ENCODE measurements at regions not wholly inside any gene's neighbourhood (a gene's known extent, or its start where the extent isn't known, plus 50 kb on each side); places are given as distances from the start of the nearest gene placed in this dataset.
A peak's percentile ranks its signal among the peaks of the same experiment; 100 is the strongest.

DNA sequence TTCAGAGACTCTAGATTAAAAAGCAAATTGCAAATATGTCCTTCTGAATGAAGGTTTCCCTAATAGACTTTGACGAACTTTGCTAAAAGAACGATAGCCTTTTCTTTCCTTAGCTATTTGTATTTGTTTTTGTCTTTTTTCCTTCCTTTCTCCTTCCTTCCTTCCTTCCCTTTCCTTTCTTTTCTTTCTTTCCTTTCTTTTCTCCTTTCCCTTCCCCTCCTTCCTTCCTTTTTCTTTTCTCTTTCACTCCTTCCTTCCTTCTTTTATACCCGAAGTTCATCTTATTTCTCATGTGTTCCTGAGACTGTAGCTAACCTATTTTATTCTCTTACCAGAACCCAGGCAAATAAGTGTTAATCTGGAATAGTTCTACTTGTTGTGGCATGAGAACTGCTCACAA is 381.2 kb upstream of the RUNX1 start:
- Histone ChIP-seq H3K27ac (peak overlapping the region in 1 of 10 donors; percentile 41), H3K4me1 (peaks cover 0 to 32% (median 8%) of the 10 kb centered on the region in 9 donors), H3K27me3 (peaks cover 0 to 36% (median 12%) of the 10 kb centered on the region in 7 donors), H3K9me3 (peaks cover 0 to 41% (median 13%) of the 10 kb centered on the region in 11 donors), H3K4me3 (no peak overlapping the region), H3K36me3 (no peaks in the 10 kb centered on the region)
- intact Hi-C loops (cut with DNase I): no loop called here
- ATAC-seq: no peak
- no peak for DNase-seq
- TF ChIP-seq CTCF (IDR thresholded peaks at IDR 0.05): no peak
- 91 to 96% methylated on average over 3 of the region's 3 CpGs for WGBS, 2 donors

GRCh38 chr21:35428937-35429336 is 379.8 kb upstream of the RUNX1 start:
- H3K9me3 ChIP-seq: peaks cover 0 to 28% (median 8%) of the 10 kb centered on the region in 11 donors
- peaks cover 0 to 36% (median 15%) of the 10 kb centered on the region in 7 donors for H3K27me3 ChIP-seq
- ATAC-seq (peak in 6 of 8 donors; percentile 16 to 73 (median 62)), DNase-seq (no peak)
- H3K4me1 ChIP-seq: peaks cover 0 to 32% (median 8%) of the 10 kb centered on the region in 9 donors
- H3K4me3 ChIP-seq: no peak overlapping the region
- H3K36me3 ChIP-seq: no peaks in the 10 kb centered on the region
- intact Hi-C loops (cut with DNase I): no loop called here
- TF ChIP-seq CTCF (IDR thresholded peaks at IDR 0.05): no peak
- H3K27ac ChIP-seq: peak overlapping the region in 8 of 10 donors; percentile 29 to 84 (median 66)

GRCh38 chr21:35428489-35428888 is 379.4 kb upstream of the RUNX1 start:
- DNase-seq: peak; percentile 14 to 58
- WGBS, 2 donors: 8 to 10% methylated on average over 9 of the region's 9 CpGs
- Histone ChIP-seq H3K4me1 (peaks cover 0 to 34% (median 8%) of the 10 kb centered on the region in 9 donors), H3K27ac (peak overlapping the region in 8 of 10 donors; percentile 29 to 84 (median 66)), H3K4me3 (no peak overlapping the region), H3K36me3 (no peaks in the 10 kb centered on the region), H3K27me3 (peaks cover 0 to 40% (median 15%) of the 10 kb centered on the region in 7 donors), H3K9me3 (peaks cover 0 to 26% (median 6%) of the 10 kb centered on the region in 11 donors)
- no peak for TF ChIP-seq CTCF (IDR thresholded peaks at IDR 0.05)
- peak in 7 of 8 donors; percentile 66 to 91 (median 85) for ATAC-seq
- intact Hi-C loops (cut with DNase I): no loop called here

- intact Hi-C loops (cut with DNase I): no loop called here
- no peak for TF ChIP-seq CTCF (IDR thresholded peaks at IDR 0.05)
- Histone ChIP-seq H3K27ac (peak overlapping the region in 8 of 10 donors; percentile 29 to 84 (median 66)), H3K4me3 (no peak overlapping the region), H3K4me1 (peaks cover 0 to 36% (median 8%) of the 10 kb centered on the region in 9 donors), H3K27me3 (peaks cover 0 to 40% (median 15%) of the 10 kb centered on the region in 7 donors), H3K9me3 (peaks cover 0 to 24% (median 6%) of the 10 kb centered on the region in 11 donors), H3K36me3 (no peaks in the 10 kb centered on the region)
- ATAC-seq: peak in 4 of 8 donors; percentile 18 to 67 (median 44)
- DNase-seq: no peak
These were observed 378.9 kb upstream of the RUNX1 start for GRCh38 chr21:35428001-35428320.

Data from heart right ventricle (tissue), 16 donors.